ENCODE measurements at regions not wholly inside any gene's neighbourhood (a gene's known extent, or its start where the extent isn't known, plus 50 kb on each side); places are given as distances from the start of the nearest gene placed in this dataset.

DNA sequence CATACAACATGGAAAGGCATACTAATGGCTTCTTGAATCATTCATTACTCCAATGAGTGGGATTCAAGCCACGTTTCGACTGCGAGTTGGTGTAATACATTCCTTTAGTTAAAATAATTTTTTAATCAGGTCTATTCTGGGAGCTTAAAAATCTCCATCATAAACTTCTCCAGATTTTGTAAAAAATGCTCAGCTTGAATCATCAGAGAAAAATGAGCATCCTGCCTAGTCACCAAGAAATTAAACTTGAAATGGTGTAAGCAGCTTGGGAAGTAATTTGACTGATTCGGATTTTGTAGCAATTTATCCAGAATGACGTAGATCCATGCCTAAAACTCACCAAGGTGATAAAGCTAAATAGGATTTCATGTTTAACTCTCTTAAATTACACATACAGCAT, 165.7 kb downstream of the SLCO4C1 start:
- POLR2A ChIA-PET, result no interaction called here
- Histone ChIP-seq H3K4me3 (ENCODE audit: low read depth, low read length) (no peak overlapping the region), H3K27me3 (replicated peaks; ENCODE audit: control insufficient read depth, insufficient read depth, low read length) (no peaks in the 10 kb centered on the region), H3K36me3 (ENCODE audit: control insufficient read depth, insufficient read depth, low read length) (no peaks in the 10 kb centered on the region), H3K9me3 (no peaks in the 10 kb centered on the region), H3K4me1 (no peaks in the 10 kb centered on the region)
- TF ChIP-seq, protein P1, sequence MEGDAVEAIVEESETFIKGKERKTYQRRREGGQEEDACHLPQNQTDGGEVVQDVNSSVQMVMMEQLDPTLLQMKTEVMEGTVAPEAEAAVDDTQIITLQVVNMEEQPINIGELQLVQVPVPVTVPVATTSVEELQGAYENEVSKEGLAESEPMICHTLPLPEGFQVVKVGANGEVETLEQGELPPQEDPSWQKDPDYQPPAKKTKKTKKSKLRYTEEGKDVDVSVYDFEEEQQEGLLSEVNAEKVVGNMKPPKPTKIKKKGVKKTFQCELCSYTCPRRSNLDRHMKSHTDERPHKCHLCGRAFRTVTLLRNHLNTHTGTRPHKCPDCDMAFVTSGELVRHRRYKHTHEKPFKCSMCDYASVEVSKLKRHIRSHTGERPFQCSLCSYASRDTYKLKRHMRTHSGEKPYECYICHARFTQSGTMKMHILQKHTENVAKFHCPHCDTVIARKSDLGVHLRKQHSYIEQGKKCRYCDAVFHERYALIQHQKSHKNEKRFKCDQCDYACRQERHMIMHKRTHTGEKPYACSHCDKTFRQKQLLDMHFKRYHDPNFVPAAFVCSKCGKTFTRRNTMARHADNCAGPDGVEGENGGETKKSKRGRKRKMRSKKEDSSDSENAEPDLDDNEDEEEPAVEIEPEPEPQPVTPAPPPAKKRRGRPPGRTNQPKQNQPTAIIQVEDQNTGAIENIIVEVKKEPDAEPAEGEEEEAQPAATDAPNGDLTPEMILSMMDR (IDR thresholded peaks at IDR 0.05; ENCODE audit: insufficient read depth in 1 of 2, low read depth in 1 of 2, low read length in 1 of 2, severe bottlenecking in 1 of 2, unreplicated experiment in 1 of 2), result no peak
- no peaks in the 10 kb centered on the region for H3K4me1 Mint-ChIP-seq (ENCODE audit: low read depth, unreplicated experiment)
- H3K27ac Mint-ChIP-seq (ENCODE audit: unreplicated experiment), result no peak overlapping the region
- intact Hi-C loops (cut with micrococcal nuclease; ENCODE audit: unreplicated experiment), result no loop called here
- no peaks in the 10 kb centered on the region for H3K9me3 Mint-ChIP-seq (ENCODE audit: unreplicated experiment)
- H3K27me3 Mint-ChIP-seq (ENCODE audit: insufficient read depth, unreplicated experiment), result no peaks in the 10 kb centered on the region
- no peak overlapping the region for H3K4me3 Mint-ChIP-seq (ENCODE audit: unreplicated experiment)
- BruUV-seq (replicated peaks), result no TSS peak
- DNase-seq, result no peak
- no peaks in the 10 kb centered on the region for H3K36me3 Mint-ChIP-seq (ENCODE audit: insufficient read depth, unreplicated experiment)
- CTCF ChIA-PET, result no interaction called here

DNA sequence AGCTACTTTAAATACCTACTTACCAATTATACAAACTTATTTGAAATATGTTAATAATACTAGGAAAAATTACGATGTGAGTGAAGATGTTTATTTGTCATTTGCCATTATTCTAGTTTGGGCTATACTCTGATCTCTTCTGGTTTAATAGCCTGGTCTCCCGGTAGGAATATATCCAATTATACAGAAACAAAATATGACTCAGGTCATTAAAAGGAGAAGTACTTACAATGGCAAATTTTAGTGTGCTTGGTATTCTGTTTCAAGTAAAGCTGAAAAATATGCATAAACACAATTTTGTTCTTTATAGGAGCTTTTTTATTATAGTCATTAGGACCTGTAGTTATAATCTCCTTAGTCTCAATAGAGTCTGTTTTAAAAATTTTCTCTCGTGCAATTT, 176.8 kb downstream of the SLCO4C1 start:
- TF ChIP-seq, protein P1 (IDR thresholded peaks at IDR 0.05; ENCODE audit: insufficient read depth in 1 of 2, low read depth in 1 of 2, low read length in 1 of 2, severe bottlenecking in 1 of 2, unreplicated experiment in 1 of 2), result no peak
- Histone ChIP-seq H3K27me3 (replicated peaks; ENCODE audit: control insufficient read depth, insufficient read depth, low read length) (no peaks in the 10 kb centered on the region), H3K36me3 (ENCODE audit: control insufficient read depth, insufficient read depth, low read length) (no peaks in the 10 kb centered on the region), H3K4me1 (no peaks in the 10 kb centered on the region), H3K4me3 (ENCODE audit: low read depth, low read length) (no peak overlapping the region), H3K9me3 (no peaks in the 10 kb centered on the region)
- intact Hi-C loops (cut with micrococcal nuclease; ENCODE audit: unreplicated experiment), result no loop called here
- Mint-ChIP-seq H3K36me3 (ENCODE audit: insufficient read depth, unreplicated experiment) (no peaks in the 10 kb centered on the region), H3K4me1 (ENCODE audit: low read depth, unreplicated experiment) (no peaks in the 10 kb centered on the region), H3K27ac (ENCODE audit: unreplicated experiment) (no peak overlapping the region), H3K9me3 (ENCODE audit: unreplicated experiment) (no peaks in the 10 kb centered on the region), H3K27me3 (ENCODE audit: insufficient read depth, unreplicated experiment) (no peaks in the 10 kb centered on the region), H3K4me3 (ENCODE audit: unreplicated experiment) (no peak overlapping the region)
- ChIA-PET POLR2A (no interaction called here), CTCF (no interaction called here)
- no TSS peak for BruUV-seq (replicated peaks)
- DNase-seq, result no peak

DNA sequence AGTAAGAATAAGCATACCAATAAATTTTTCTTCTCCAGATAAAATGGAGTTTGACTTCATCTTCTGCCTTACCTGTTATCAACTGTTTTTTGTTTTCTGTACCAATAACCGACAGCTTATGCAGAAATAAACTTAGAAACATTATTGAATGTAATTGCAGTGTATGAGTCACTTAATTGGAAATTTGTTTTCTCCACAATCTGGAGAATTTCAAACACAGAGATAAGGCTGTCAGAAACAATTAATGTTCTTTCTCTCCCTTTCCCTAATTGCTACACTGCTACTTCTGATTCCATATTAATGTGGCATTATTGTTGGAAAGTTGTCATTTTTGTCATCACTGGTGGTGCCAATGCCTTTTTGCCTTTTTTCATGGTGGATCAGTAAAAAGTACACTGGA, 180.3 kb downstream of the SLCO4C1 start:
- H3K36me3 Mint-ChIP-seq (ENCODE audit: insufficient read depth, unreplicated experiment), result no peaks in the 10 kb centered on the region

More for the DNA sequence above, 180.3 kb downstream of the SLCO4C1 start:
- no peaks in the 10 kb centered on the region for H3K9me3 ChIP-seq
- ChIA-PET CTCF (no interaction called here), POLR2A (no interaction called here)
- H3K9me3 Mint-ChIP-seq (ENCODE audit: unreplicated experiment), result no peaks in the 10 kb centered on the region
- no peaks in the 10 kb centered on the region for H3K36me3 ChIP-seq (ENCODE audit: control insufficient read depth, insufficient read depth, low read length)
- no peaks in the 10 kb centered on the region for H3K4me1 ChIP-seq
- H3K4me3 Mint-ChIP-seq (ENCODE audit: unreplicated experiment), result no peak overlapping the region
- H3K4me1 Mint-ChIP-seq (ENCODE audit: low read depth, unreplicated experiment), result no peaks in the 10 kb centered on the region
- TF ChIP-seq, protein P1 (IDR thresholded peaks at IDR 0.05; ENCODE audit: insufficient read depth in 1 of 2, low read depth in 1 of 2, low read length in 1 of 2, severe bottlenecking in 1 of 2, unreplicated experiment in 1 of 2), result no peak
- H3K4me3 ChIP-seq (ENCODE audit: low read depth, low read length), result no peak overlapping the region
- intact Hi-C loops (cut with micrococcal nuclease; ENCODE audit: unreplicated experiment), result no loop called here
- no peak for DNase-seq
- H3K27me3 ChIP-seq (replicated peaks; ENCODE audit: control insufficient read depth, insufficient read depth, low read length), result no peaks in the 10 kb centered on the region
- H3K27me3 Mint-ChIP-seq (ENCODE audit: insufficient read depth, unreplicated experiment), result no peaks in the 10 kb centered on the region
- no peak overlapping the region for H3K27ac Mint-ChIP-seq (ENCODE audit: unreplicated experiment)
- BruUV-seq (replicated peaks), result no TSS peak
